ENCODE measurements at regions not wholly inside any gene's neighbourhood (a gene's known extent, or its start where the extent isn't known, plus 50 kb on each side); places are given as distances from the start of the nearest gene placed in this dataset.

DNA sequence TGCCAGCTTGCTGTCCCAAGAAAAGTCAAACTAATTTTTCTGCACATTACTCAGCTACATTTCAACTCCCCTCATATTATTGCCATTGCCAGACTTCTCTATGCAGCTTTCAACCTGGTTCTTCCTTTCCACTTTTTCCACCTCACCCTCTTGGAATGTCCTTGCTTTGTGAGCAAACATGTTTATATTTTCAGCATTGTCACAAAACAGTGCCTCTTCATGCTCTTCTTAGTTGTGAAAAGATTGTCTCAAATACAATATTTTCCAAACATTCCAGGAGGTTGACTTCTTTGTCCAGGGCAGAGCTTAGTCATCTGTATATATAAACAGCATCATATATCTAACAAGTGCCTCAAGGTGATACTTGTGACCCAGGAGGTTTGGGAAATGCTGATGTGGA is 803.3 kb upstream of the CELF4 start:
- H4K20me1 ChIP-seq (replicated peaks; ENCODE audit: insufficient read depth), result no peaks in the 10 kb centered on the region
- no peak for ATAC-seq
- Mint-ChIP-seq H3K36me3 (ENCODE audit: low read depth) (no peaks in the 10 kb centered on the region), H3K9me3 (no peaks in the 10 kb centered on the region), H3K27me3 (ENCODE audit: insufficient read depth, low read depth, poor library complexity) (no peaks in the 10 kb centered on the region), H3K27ac (no peak overlapping the region), H3K4me1 (peaks cover 17% of the 10 kb centered on the region), H3K4me3 (no peak overlapping the region)
- no peak overlapping the region for H2AFZ ChIP-seq
- H3K4me3 ChIP-seq, result no peak overlapping the region
- no peak for DNase-seq (ENCODE audit: low spot score)
- peaks cover 13% of the 10 kb centered on the region for H3K4me1 ChIP-seq (ENCODE audit: insufficient read depth)
- H3K27me3 ChIP-seq (ENCODE audit: insufficient read depth), result no peaks in the 10 kb centered on the region
- no peaks in the 10 kb centered on the region for H3K79me2 ChIP-seq (replicated peaks; ENCODE audit: insufficient read depth)
- H3K4me2 ChIP-seq, result no peak overlapping the region
- no peak overlapping the region for H3K27ac ChIP-seq (ENCODE audit: low read depth)
- H3K9me2 ChIP-seq (ENCODE audit: insufficient read depth), result no peaks in the 10 kb centered on the region; the same call in 1 of the 2 replicates
- no peaks in the 10 kb centered on the region for H3F3A ChIP-seq (replicated peaks; ENCODE audit: low read depth)
- TF ChIP-seq JUNB (IDR thresholded peaks at IDR 0.05; ENCODE audit: unreplicated experiment) (no peak), CTCF (conservative IDR thresholded peaks at IDR 0.05; ENCODE audit: low read depth in 2 of 2) (no peak), NANOG (IDR thresholded peaks at IDR 0.05; ENCODE audit: borderline replicate concordance) (no peak), EZH2 (IDR thresholded peaks at IDR 0.05; ENCODE audit: low read depth, unreplicated experiment) (no peak), STAT1 (IDR thresholded peaks at IDR 0.05; ENCODE audit: unreplicated experiment) (no peak), EZH2phosphoT487 (IDR thresholded peaks at IDR 0.05; ENCODE audit: unreplicated experiment) (no peak), ZNF114 (CRISPR knock-in tag; IDR thresholded peaks at IDR 0.05) (no peak), CREB1 (CRISPR knock-in tag; IDR thresholded peaks at IDR 0.05; ENCODE audit: low read depth) (no peak), ZNF331 (CRISPR knock-in tag; IDR thresholded peaks at IDR 0.05; ENCODE audit: low read depth) (no peak), REST (IDR thresholded peaks at IDR 0.05; ENCODE audit: unreplicated experiment) (no peak), POLR2AphosphoS5 (IDR thresholded peaks at IDR 0.05; ENCODE audit: low read depth) (no peak)
- TF ChIP-seq, protein P1, sequence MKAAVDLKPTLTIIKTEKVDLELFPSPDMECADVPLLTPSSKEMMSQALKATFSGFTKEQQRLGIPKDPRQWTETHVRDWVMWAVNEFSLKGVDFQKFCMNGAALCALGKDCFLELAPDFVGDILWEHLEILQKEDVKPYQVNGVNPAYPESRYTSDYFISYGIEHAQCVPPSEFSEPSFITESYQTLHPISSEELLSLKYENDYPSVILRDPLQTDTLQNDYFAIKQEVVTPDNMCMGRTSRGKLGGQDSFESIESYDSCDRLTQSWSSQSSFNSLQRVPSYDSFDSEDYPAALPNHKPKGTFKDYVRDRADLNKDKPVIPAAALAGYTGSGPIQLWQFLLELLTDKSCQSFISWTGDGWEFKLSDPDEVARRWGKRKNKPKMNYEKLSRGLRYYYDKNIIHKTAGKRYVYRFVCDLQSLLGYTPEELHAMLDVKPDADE (IDR thresholded peaks at IDR 0.05), result no peak
- TF ChIP-seq, protein P2, sequence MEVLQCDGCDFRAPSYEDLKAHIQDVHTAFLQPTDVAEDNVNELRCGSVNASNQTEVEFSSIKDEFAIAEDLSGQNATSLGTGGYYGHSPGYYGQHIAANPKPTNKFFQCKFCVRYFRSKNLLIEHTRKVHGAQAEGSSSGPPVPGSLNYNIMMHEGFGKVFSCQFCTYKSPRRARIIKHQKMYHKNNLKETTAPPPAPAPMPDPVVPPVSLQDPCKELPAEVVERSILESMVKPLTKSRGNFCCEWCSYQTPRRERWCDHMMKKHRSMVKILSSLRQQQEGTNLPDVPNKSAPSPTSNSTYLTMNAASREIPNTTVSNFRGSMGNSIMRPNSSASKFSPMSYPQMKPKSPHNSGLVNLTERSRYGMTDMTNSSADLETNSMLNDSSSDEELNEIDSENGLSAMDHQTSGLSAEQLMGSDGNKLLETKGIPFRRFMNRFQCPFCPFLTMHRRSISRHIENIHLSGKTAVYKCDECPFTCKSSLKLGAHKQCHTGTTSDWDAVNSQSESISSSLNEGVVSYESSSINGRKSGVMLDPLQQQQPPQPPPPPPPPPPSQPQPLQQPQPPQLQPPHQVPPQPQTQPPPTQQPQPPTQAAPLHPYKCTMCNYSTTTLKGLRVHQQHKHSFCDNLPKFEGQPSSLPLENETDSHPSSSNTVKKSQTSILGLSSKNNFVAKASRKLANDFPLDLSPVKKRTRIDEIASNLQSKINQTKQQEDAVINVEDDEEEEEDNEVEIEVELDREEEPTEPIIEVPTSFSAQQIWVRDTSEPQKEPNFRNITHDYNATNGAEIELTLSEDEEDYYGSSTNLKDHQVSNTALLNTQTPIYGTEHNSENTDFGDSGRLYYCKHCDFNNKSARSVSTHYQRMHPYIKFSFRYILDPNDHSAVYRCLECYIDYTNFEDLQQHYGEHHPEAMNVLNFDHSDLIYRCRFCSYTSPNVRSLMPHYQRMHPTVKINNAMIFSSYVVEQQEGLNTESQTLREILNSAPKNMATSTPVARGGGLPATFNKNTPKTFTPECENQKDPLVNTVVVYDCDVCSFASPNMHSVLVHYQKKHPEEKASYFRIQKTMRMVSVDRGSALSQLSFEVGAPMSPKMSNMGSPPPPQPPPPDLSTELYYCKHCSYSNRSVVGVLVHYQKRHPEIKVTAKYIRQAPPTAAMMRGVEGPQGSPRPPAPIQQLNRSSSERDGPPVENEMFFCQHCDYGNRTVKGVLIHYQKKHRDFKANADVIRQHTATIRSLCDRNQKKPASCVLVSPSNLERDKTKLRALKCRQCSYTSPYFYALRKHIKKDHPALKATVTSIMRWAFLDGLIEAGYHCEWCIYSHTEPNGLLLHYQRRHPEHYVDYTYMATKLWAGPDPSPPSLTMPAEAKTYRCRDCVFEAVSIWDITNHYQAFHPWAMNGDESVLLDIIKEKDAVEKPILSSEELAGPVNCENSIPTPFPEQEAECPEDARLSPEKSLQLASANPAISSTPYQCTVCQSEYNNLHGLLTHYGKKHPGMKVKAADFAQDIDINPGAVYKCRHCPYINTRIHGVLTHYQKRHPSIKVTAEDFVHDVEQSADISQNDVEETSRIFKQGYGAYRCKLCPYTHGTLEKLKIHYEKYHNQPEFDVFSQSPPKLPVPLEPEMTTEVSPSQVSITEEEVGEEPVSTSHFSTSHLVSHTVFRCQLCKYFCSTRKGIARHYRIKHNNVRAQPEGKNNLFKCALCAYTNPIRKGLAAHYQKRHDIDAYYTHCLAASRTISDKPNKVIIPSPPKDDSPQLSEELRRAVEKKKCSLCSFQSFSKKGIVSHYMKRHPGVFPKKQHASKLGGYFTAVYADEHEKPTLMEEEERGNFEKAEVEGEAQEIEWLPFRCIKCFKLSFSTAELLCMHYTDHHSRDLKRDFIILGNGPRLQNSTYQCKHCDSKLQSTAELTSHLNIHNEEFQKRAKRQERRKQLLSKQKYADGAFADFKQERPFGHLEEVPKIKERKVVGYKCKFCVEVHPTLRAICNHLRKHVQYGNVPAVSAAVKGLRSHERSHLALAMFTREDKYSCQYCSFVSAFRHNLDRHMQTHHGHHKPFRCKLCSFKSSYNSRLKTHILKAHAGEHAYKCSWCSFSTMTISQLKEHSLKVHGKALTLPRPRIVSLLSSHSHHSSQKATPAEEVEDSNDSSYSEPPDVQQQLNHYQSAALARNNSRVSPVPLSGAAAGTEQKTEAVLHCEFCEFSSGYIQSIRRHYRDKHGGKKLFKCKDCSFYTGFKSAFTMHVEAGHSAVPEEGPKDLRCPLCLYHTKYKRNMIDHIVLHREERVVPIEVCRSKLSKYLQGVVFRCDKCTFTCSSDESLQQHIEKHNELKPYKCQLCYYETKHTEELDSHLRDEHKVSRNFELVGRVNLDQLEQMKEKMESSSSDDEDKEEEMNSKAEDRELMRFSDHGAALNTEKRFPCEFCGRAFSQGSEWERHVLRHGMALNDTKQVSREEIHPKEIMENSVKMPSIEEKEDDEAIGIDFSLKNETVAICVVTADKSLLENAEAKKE (CRISPR knock-in tag; IDR thresholded peaks at IDR 0.05), result no peak
- H3K36me3 ChIP-seq (ENCODE audit: insufficient read depth), result no peaks in the 10 kb centered on the region

Measured in GM23338 (cell line).